ENCODE measurements at regions not wholly inside any gene's neighbourhood (a gene's known extent, or its start where the extent isn't known, plus 50 kb on each side); places are given as distances from the start of the nearest gene placed in this dataset.

DNA sequence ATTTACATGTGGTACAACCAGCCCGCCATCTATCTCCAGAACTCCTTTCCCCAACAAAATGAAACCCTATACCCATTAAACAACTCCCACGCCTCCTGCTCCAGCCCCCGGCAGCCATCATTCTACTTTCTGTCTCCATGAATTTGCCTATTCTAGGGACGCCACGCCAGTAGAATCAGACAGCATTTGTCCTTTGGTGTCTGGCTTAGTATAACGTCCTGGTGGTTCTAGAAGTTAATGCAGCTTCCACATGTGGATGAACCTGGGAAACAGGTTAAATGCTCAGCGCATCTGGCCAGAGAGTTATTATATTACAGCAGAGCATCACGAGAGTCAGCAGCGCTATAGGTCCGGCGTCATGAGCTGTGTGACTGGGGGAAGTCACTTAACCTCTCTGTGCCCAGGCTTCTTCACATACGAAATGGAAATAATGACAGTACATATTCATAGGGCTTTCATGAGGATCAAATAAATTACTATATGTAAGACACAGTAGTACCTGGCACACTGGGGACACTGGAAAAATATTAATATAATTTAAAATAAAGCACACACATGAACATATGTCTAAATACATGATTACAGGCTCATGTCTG is 178.7 kb upstream of the TAB2 start:
- H3K36me3 ChIP-seq (ENCODE audit: low read depth): no peaks in the 10 kb centered on the region
- TF ChIP-seq EZH2 (IDR thresholded peaks at IDR 0.05; ENCODE audit: insufficient read depth, poor library complexity, severe bottlenecking): no peak
- no peak for TF ChIP-seq EZH2phosphoT487 (IDR thresholded peaks at IDR 0.05; ENCODE audit: insufficient read depth, low read depth)
- H3K27me3 ChIP-seq (replicated peaks; ENCODE audit: insufficient read depth): no peaks in the 10 kb centered on the region
- H3K9ac ChIP-seq: no peak overlapping the region
- 84 to 86% methylated on average over 12 of the region's 12 CpGs for WGBS, 2 experiments (ENCODE audit: low coverage in 1 of 2, low lambda C conversion rate in 2 of 2, missing lambda C conversion rate in 2 of 2)
- H3K4me1 ChIP-seq (ENCODE audit: insufficient read depth): no peaks in the 10 kb centered on the region
- H3K4me2 ChIP-seq (ENCODE audit: unreplicated experiment): no peak overlapping the region
- H3K79me2 ChIP-seq (ENCODE audit: insufficient read depth): no peaks in the 10 kb centered on the region
- H4K20me1 ChIP-seq (ENCODE audit: insufficient read depth): no peaks in the 10 kb centered on the region
- H3F3A ChIP-seq (ENCODE audit: insufficient read depth): no peaks in the 10 kb centered on the region
- no peak overlapping the region for H3K4me3 ChIP-seq
- no peaks in the 10 kb centered on the region for H3K9me2 ChIP-seq (ENCODE audit: insufficient read depth)
- in situ Hi-C loops (cut with MboI): no loop called here
- H3K9me3 ChIP-seq (ENCODE audit: low read depth): no peaks in the 10 kb centered on the region
- no peak overlapping the region for H3K27ac ChIP-seq
- no peak for DNase-seq
- H2AFZ ChIP-seq: no peak overlapping the region

DNA sequence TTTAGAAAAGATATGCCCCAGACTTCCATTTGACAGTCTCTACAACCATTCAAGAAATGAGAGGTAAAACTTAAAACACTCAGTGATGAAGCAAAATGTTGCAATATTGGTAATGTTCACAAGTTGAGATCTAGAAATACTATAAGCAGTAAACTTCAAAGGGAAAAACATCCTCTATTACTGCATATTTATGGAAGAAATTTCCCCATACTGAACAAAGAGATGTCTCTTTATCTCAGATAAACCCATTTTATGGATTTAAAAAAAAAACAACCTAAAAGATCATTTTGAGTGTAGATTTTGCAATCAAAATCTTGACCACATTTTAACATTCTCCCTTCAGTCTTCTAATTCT is 177.8 kb upstream of the TAB2 start:
- Histone ChIP-seq H4K20me1 (ENCODE audit: insufficient read depth) (no peaks in the 10 kb centered on the region), H3K27ac (no peak overlapping the region), H3K9ac (no peak overlapping the region), H3K4me1 (ENCODE audit: insufficient read depth) (no peaks in the 10 kb centered on the region), H3K9me2 (ENCODE audit: insufficient read depth) (no peaks in the 10 kb centered on the region), H3K27me3 (replicated peaks; ENCODE audit: insufficient read depth) (no peaks in the 10 kb centered on the region), H3K4me2 (ENCODE audit: unreplicated experiment) (no peak overlapping the region), H3K36me3 (ENCODE audit: low read depth) (no peaks in the 10 kb centered on the region), H3K4me3 (no peak overlapping the region), H3F3A (ENCODE audit: insufficient read depth) (no peaks in the 10 kb centered on the region), H2AFZ (no peak overlapping the region), H3K9me3 (ENCODE audit: low read depth) (no peaks in the 10 kb centered on the region), H3K79me2 (ENCODE audit: insufficient read depth) (no peaks in the 10 kb centered on the region)
- no peak for DNase-seq
- in situ Hi-C loops (cut with MboI): no loop called here
- TF ChIP-seq EZH2phosphoT487 (IDR thresholded peaks at IDR 0.05; ENCODE audit: insufficient read depth, low read depth) (no peak), EZH2 (IDR thresholded peaks at IDR 0.05; ENCODE audit: insufficient read depth, poor library complexity, severe bottlenecking) (no peak)

DNA sequence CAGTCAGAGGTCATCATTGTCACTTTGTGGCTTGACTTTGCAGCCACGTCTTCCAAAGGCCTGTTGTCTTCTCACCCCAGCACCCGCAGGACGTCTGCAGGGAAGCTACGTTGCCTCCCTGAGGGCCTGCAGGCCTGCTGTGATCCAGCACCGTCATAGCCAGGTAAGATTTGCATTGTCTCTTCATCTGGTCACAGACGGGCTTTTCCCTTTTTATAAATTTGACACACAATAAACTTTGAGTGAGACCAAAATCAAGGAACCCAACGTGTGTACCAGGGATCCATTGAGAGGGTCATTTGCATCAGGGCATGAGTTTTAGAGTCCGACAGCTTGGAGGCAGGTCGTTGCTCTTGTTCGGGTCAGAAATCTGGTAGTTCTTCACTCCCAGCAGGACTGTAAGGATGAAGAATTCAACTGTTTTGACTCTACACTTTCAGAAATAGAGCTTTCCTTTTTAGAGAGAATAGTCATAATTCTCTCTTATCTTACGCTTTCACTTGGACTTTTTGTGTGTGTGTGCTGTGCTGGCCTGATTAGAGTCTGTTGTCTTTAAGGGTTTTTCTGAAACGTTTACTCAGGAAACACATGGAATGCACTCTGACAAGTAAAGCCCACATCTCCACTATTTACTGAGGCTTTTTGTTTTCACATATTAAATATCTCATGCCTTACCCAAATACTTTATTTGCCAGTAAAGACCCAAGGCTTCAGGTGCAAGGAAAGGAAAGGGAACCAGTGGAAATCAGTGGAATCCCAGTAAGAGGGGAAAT is 177.2 kb upstream of the TAB2 start:
- no peak overlapping the region for H3K4me3 ChIP-seq
- H3F3A ChIP-seq (ENCODE audit: insufficient read depth): no peaks in the 10 kb centered on the region
- H3K9ac ChIP-seq: no peak overlapping the region
- no peaks in the 10 kb centered on the region for H3K4me1 ChIP-seq (ENCODE audit: insufficient read depth)
- no peak for DNase-seq
- no peaks in the 10 kb centered on the region for H3K36me3 ChIP-seq (ENCODE audit: low read depth)
- no peak overlapping the region for H3K27ac ChIP-seq
- H2AFZ ChIP-seq: no peak overlapping the region
- 83 to 86% methylated on average over 12 of the region's 12 CpGs for WGBS, 2 experiments (ENCODE audit: low coverage in 1 of 2, low lambda C conversion rate in 2 of 2, missing lambda C conversion rate in 2 of 2)
- no peaks in the 10 kb centered on the region for H3K79me2 ChIP-seq (ENCODE audit: insufficient read depth)
- H3K27me3 ChIP-seq (replicated peaks; ENCODE audit: insufficient read depth): no peaks in the 10 kb centered on the region
- in situ Hi-C loops (cut with MboI): no loop called here
- H3K9me2 ChIP-seq (ENCODE audit: insufficient read depth): no peaks in the 10 kb centered on the region
- no peaks in the 10 kb centered on the region for H4K20me1 ChIP-seq (ENCODE audit: insufficient read depth)
- TF ChIP-seq EZH2phosphoT487 (IDR thresholded peaks at IDR 0.05; ENCODE audit: insufficient read depth, low read depth) (no peak), EZH2 (IDR thresholded peaks at IDR 0.05; ENCODE audit: insufficient read depth, poor library complexity, severe bottlenecking) (no peak)
- no peaks in the 10 kb centered on the region for H3K9me3 ChIP-seq (ENCODE audit: low read depth)
- H3K4me2 ChIP-seq (ENCODE audit: unreplicated experiment): no peak overlapping the region

DNA sequence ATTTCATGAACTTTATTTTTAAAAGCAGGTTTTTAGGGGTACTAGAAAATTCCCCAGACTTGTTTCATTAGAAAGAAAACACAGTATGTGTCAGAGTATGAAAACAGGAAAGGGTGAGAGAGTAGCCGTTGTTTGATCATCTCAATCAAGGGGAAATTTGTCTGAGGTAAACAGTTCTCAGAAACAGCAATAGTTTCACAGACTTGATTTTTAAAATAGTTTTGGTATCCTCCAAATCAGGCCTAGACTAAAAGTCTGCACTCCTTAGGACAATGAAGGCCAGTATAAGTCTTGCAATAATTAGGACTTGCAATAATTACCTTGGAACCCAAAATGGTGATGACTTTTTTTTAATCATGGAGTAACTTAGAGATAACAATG is 176.6 kb upstream of the TAB2 start:
- in situ Hi-C loops (cut with MboI): no loop called here
- TF ChIP-seq EZH2 (IDR thresholded peaks at IDR 0.05; ENCODE audit: insufficient read depth, poor library complexity, severe bottlenecking) (no peak), EZH2phosphoT487 (IDR thresholded peaks at IDR 0.05; ENCODE audit: insufficient read depth, low read depth) (no peak)

More for the DNA sequence above, 176.6 kb upstream of the TAB2 start:
- H3K27ac ChIP-seq: no peak overlapping the region
- no peaks in the 10 kb centered on the region for H3K79me2 ChIP-seq (ENCODE audit: insufficient read depth)
- H3K9ac ChIP-seq: no peak overlapping the region
- H4K20me1 ChIP-seq (ENCODE audit: insufficient read depth): no peaks in the 10 kb centered on the region
- H3K4me3 ChIP-seq: no peak overlapping the region
- no peaks in the 10 kb centered on the region for H3K9me3 ChIP-seq (ENCODE audit: low read depth)
- H3K9me2 ChIP-seq (ENCODE audit: insufficient read depth): no peaks in the 10 kb centered on the region
- H3K27me3 ChIP-seq (replicated peaks; ENCODE audit: insufficient read depth): no peaks in the 10 kb centered on the region
- no peak for DNase-seq
- H2AFZ ChIP-seq: no peak overlapping the region
- no peak overlapping the region for H3K4me2 ChIP-seq (ENCODE audit: unreplicated experiment)
- no peaks in the 10 kb centered on the region for H3K4me1 ChIP-seq (ENCODE audit: insufficient read depth)
- no peaks in the 10 kb centered on the region for H3K36me3 ChIP-seq (ENCODE audit: low read depth)
- H3F3A ChIP-seq (ENCODE audit: insufficient read depth): no peaks in the 10 kb centered on the region
- 95 to 96% methylated on average over 1 of the region's 1 CpG for WGBS, 2 experiments (ENCODE audit: low coverage in 1 of 2, low lambda C conversion rate in 2 of 2, missing lambda C conversion rate in 2 of 2)

All from GM23248 (cell line).